Lower leg skin (tissue), 4 donors: ENCODE measurements at regions not wholly inside any gene's neighbourhood (a gene's known extent, or its start where the extent isn't known, plus 50 kb on each side); places are given as distances from the start of the nearest gene placed in this dataset.
A peak's percentile ranks its signal among the peaks of the same experiment; 100 is the strongest.

Experiments
- DNase-seq, 2 donors: peaks; one replicate each; pipeline ENCODE4 v3.0.0-alpha.2; 2019; ENCODE audit warnings: low spot score in 2 of 2
- H3K4me3 ChIP-seq: fragments of 200-600 bp; sonication (generic); 2 replicates; pipeline ENCODE4 v1.5.1; 2017; ENCODE audit warnings: mild to moderate bottlenecking, low read depth; ENCODE audit not compliant: poor library complexity, severe bottlenecking
- CTCF ChIP-seq, 3 donors: fragments of 450-650 bp; IDR thresholded peaks; one replicate each; pipeline ENCODE4 v1.5.1; 2016; ENCODE audit warnings: antibody characterized with exemption in 3 of 3, mild to moderate bottlenecking in 3 of 3, moderate library complexity in 2 of 3
- POLR2A ChIP-seq, 2 donors: fragments of 450-650 bp; IDR thresholded peaks; one replicate each; pipeline ENCODE4 v1.6.1; 2016 to 2017; ENCODE audit warnings: antibody characterized with exemption in 2 of 2, mild to moderate bottlenecking in 1 of 2, moderate library complexity in 1 of 2
- WGBS, 2 donors: methylation state at CpG; one replicate each; pipeline ENCODE4 v1.1.5; 2018; 5-methylcytosine and 5-hydroxymethylcytosine counted together
- intact Hi-C: fragments of 100-400 bp; cut with DNase I; formaldehyde crosslinking; loops from one replicate; pipeline ENCODE4 v1.15.0; 2023; ENCODE audit warnings: low total_unique reads

GRCh38 chr6:1227935-1228753 is 83.8 kb upstream of the FOXQ1 start:
- TF ChIP-seq CTCF (IDR thresholded peaks at IDR 0.05), result peak in 1 of 3 donors; percentile 7
- no peak for TF ChIP-seq POLR2A (IDR thresholded peaks at IDR 0.05)
- DNase-seq, result no peak
- 75 to 79% methylated on average over 16 of the region's 16 CpGs for WGBS, 2 donors
- intact Hi-C loops, result no loop called here
- H3K4me3 ChIP-seq, result no peak overlapping the region

- intact Hi-C loops, result no loop called here
- WGBS, 2 donors, result 82 to 84% methylated on average over 3 of the region's 3 CpGs
- TF ChIP-seq POLR2A (IDR thresholded peaks at IDR 0.05) (no peak), CTCF (IDR thresholded peaks at IDR 0.05) (no peak)
- no peak for DNase-seq
- H3K4me3 ChIP-seq, result no peak overlapping the region
Measured at GRCh38 chr6:1227600-1227934, 84.3 kb upstream of the FOXQ1 start.

- TF ChIP-seq CTCF (IDR thresholded peaks at IDR 0.05) (no peak), POLR2A (IDR thresholded peaks at IDR 0.05) (no peak)
- intact Hi-C loops, result no loop called here
- no peak for DNase-seq
- H3K4me3 ChIP-seq, result no peak overlapping the region
- WGBS, 2 donors, result 54 to 62% methylated on average over 18 of the region's 18 CpGs
Measured at GRCh38 chr6:1226277-1227099, 85.4 kb upstream of the FOXQ1 start.

- H3K4me3 ChIP-seq, result no peak overlapping the region
- DNase-seq, result no peak
- intact Hi-C loops, result no loop called here
- WGBS, 2 donors, result 97 to 98% methylated on average over 2 of the region's 2 CpGs
- TF ChIP-seq CTCF (IDR thresholded peaks at IDR 0.05), result no peak
Measured at GRCh38 chr6:1224514-1224913, 87.4 kb upstream of the FOXQ1 start.

- intact Hi-C loops, result no loop called here
- DNase-seq, result no peak
- WGBS, 2 donors, result 69 to 72% methylated on average over 13 of the region's 13 CpGs
- H3K4me3 ChIP-seq, result no peak overlapping the region
- TF ChIP-seq POLR2A (IDR thresholded peaks at IDR 0.05), result no peak
- TF ChIP-seq CTCF (IDR thresholded peaks at IDR 0.05), result no peak
Measured at GRCh38 chr6:1222728-1223595, 88.9 kb upstream of the FOXQ1 start.
